ENCODE measurements at regions not wholly inside any gene's neighbourhood (a gene's known extent, or its start where the extent isn't known, plus 50 kb on each side); places are given as distances from the start of the nearest gene placed in this dataset.

GRCh38 chr2:207251022-207251421 is 85.3 kb upstream of the KLF7 start (continued):
- no peak for TF ChIP-seq EZH2 (IDR thresholded peaks at IDR 0.05; ENCODE audit: borderline replicate concordance, insufficient read depth, low read length, poor library complexity, severe bottlenecking)
- TF ChIP-seq POLR2AphosphoS5 (IDR thresholded peaks at IDR 0.05): no peak

GRCh38 chr2:207251573-207252192 is 85.9 kb upstream of the KLF7 start:
- TF ChIP-seq REST (IDR thresholded peaks at IDR 0.05; ENCODE audit: borderline replicate concordance) (no peak), MXI1 (conservative IDR thresholded peaks at IDR 0.05; ENCODE audit: poor library complexity, severe bottlenecking) (no peak), SMC3 (conservative IDR thresholded peaks at IDR 0.05; ENCODE audit: poor library complexity) (no peak), RAD21 (conservative IDR thresholded peaks at IDR 0.05) (no peak), CTCF (IDR thresholded peaks at IDR 0.05; ENCODE audit: poor library complexity, severe bottlenecking) (no peak), POLR2AphosphoS5 (IDR thresholded peaks at IDR 0.05) (no peak), TAF1 (IDR thresholded peaks at IDR 0.05; ENCODE audit: low read depth) (no peak), EZH2 (IDR thresholded peaks at IDR 0.05; ENCODE audit: borderline replicate concordance, insufficient read depth, low read length, poor library complexity, severe bottlenecking) (no peak), EP300 (conservative IDR thresholded peaks at IDR 0.05; ENCODE audit: poor library complexity, severe bottlenecking) (no peak)
- H2AFZ ChIP-seq (ENCODE audit: low read depth, low read length): no peak overlapping the region
- H3K4me3 ChIP-seq (ENCODE audit: low read length): no peak overlapping the region
- H3F3A ChIP-seq (ENCODE audit: insufficient read depth, low read length, poor library complexity, severe bottlenecking): no peaks in the 10 kb centered on the region
- no peak overlapping the region for H3K4me2 ChIP-seq (ENCODE audit: low read length)
- no peaks in the 10 kb centered on the region for H4K20me1 ChIP-seq (ENCODE audit: insufficient read depth)
- H3K9me2 ChIP-seq (ENCODE audit: insufficient read depth, low read length): no peaks in the 10 kb centered on the region
- H3K9me3 ChIP-seq (ENCODE audit: low read length): no peaks in the 10 kb centered on the region
- H3K27me3 ChIP-seq (ENCODE audit: insufficient read depth, low read depth, low read length): no peaks in the 10 kb centered on the region
- no peaks in the 10 kb centered on the region for H3K79me2 ChIP-seq (replicated peaks; ENCODE audit: insufficient read depth, low read length)
- no peaks in the 10 kb centered on the region for H3K36me3 ChIP-seq (ENCODE audit: insufficient read depth, low read length)
- peak overlapping the region; percentile 14 for H3K9ac ChIP-seq (ENCODE audit: low read length)
- H3K27ac ChIP-seq (ENCODE audit: low read length): peak overlapping the region; percentile 63

- Histone ChIP-seq H3K9me2 (ENCODE audit: insufficient read depth, low read length) (no peaks in the 10 kb centered on the region), H3K79me2 (replicated peaks; ENCODE audit: insufficient read depth, low read length) (no peaks in the 10 kb centered on the region), H3F3A (ENCODE audit: insufficient read depth, low read length, poor library complexity, severe bottlenecking) (no peaks in the 10 kb centered on the region), H3K9me3 (ENCODE audit: low read length) (no peaks in the 10 kb centered on the region), H2AFZ (ENCODE audit: low read depth, low read length) (no peak overlapping the region), H3K4me3 (ENCODE audit: low read length) (no peak overlapping the region), H3K4me2 (ENCODE audit: low read length) (peak overlapping the region; percentile 8), H3K27me3 (ENCODE audit: insufficient read depth, low read depth, low read length) (no peaks in the 10 kb centered on the region), H3K9ac (ENCODE audit: low read length) (peak overlapping the region; percentile 14), H3K36me3 (ENCODE audit: insufficient read depth, low read length) (no peaks in the 10 kb centered on the region), H4K20me1 (ENCODE audit: insufficient read depth) (no peaks in the 10 kb centered on the region), H3K27ac (ENCODE audit: low read length) (peak overlapping the region; percentile 63)
- TF ChIP-seq REST (IDR thresholded peaks at IDR 0.05; ENCODE audit: borderline replicate concordance): no peak
- TF ChIP-seq TAF1 (IDR thresholded peaks at IDR 0.05; ENCODE audit: low read depth): no peak
- TF ChIP-seq POLR2AphosphoS5 (IDR thresholded peaks at IDR 0.05): no peak
- TF ChIP-seq MXI1 (conservative IDR thresholded peaks at IDR 0.05; ENCODE audit: poor library complexity, severe bottlenecking): no peak
- no peak for TF ChIP-seq CTCF (IDR thresholded peaks at IDR 0.05; ENCODE audit: poor library complexity, severe bottlenecking)
- no peak for TF ChIP-seq EZH2 (IDR thresholded peaks at IDR 0.05; ENCODE audit: borderline replicate concordance, insufficient read depth, low read length, poor library complexity, severe bottlenecking)
- TF ChIP-seq RAD21 (conservative IDR thresholded peaks at IDR 0.05): no peak
- TF ChIP-seq SMC3 (conservative IDR thresholded peaks at IDR 0.05; ENCODE audit: poor library complexity): no peak
- TF ChIP-seq EP300 (conservative IDR thresholded peaks at IDR 0.05; ENCODE audit: poor library complexity, severe bottlenecking): no peak
Observed at GRCh38 chr2:207252416-207252815, 86.7 kb upstream of the KLF7 start.
